ENCODE measurements at regions not wholly inside any gene's neighbourhood (a gene's known extent, or its start where the extent isn't known, plus 50 kb on each side); places are given as distances from the start of the nearest gene placed in this dataset.
"Not testable (repeated sequence)": the region's sequence is repeated elsewhere in the genome, so short reads cannot be mapped to it uniquely, and the experiment has no call there.

GRCh38 chr19:22527554-22527953 is 105.4 kb upstream of the ZNF98 start:
- no peaks in the 10 kb centered on the region for H3K27me3 ChIP-seq
- peak overlapping the region in 3 of 4 donors; percentile 54 to 79 (median 64) for H3K27ac ChIP-seq
- DNase-seq = no peak
- H3K36me3 ChIP-seq = no peaks in the 10 kb centered on the region
- intact Hi-C loops (cut with DNase I) = no loop called here
- WGBS, 2 donors = 48 to 49% methylated on average over 12 of the region's 12 CpGs
- H3K9me3 ChIP-seq = peaks cover 0 to 5% (median 0%) of the 10 kb centered on the region in 4 donors
- H3K4me3 ChIP-seq = peak overlapping the region in 3 of 4 donors; percentile 8 to 33 (median 27)
- TF ChIP-seq EP300 (IDR thresholded peaks at IDR 0.05) (no peak), POLR2AphosphoS5 (IDR thresholded peaks at IDR 0.05) (no peak), POLR2A (IDR thresholded peaks at IDR 0.05) (no peak)
- TF ChIP-seq, protein P1, sequence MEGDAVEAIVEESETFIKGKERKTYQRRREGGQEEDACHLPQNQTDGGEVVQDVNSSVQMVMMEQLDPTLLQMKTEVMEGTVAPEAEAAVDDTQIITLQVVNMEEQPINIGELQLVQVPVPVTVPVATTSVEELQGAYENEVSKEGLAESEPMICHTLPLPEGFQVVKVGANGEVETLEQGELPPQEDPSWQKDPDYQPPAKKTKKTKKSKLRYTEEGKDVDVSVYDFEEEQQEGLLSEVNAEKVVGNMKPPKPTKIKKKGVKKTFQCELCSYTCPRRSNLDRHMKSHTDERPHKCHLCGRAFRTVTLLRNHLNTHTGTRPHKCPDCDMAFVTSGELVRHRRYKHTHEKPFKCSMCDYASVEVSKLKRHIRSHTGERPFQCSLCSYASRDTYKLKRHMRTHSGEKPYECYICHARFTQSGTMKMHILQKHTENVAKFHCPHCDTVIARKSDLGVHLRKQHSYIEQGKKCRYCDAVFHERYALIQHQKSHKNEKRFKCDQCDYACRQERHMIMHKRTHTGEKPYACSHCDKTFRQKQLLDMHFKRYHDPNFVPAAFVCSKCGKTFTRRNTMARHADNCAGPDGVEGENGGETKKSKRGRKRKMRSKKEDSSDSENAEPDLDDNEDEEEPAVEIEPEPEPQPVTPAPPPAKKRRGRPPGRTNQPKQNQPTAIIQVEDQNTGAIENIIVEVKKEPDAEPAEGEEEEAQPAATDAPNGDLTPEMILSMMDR (IDR thresholded peaks at IDR 0.05) = no peak
- peaks cover 0 to 30% (median 7%) of the 10 kb centered on the region in 4 donors for H3K4me1 ChIP-seq

- Histone ChIP-seq H3K9me3 (peaks cover 0 to 5% (median 0%) of the 10 kb centered on the region in 4 donors), H3K27me3 (no peaks in the 10 kb centered on the region), H3K27ac (peak overlapping the region in 3 of 4 donors; percentile 54 to 79 (median 64)), H3K36me3 (no peaks in the 10 kb centered on the region), H3K4me3 (peak overlapping the region in 3 of 4 donors; percentile 8 to 33 (median 27)), H3K4me1 (peaks cover 0 to 26% (median 7%) of the 10 kb centered on the region in 4 donors)
- TF ChIP-seq EP300 (IDR thresholded peaks at IDR 0.05) = no peak
- peak in 1 of 4 donors; percentile 7 for TF ChIP-seq POLR2AphosphoS5 (IDR thresholded peaks at IDR 0.05)
- DNase-seq = no peak
- WGBS, 2 donors = 39 to 45% methylated on average over 11 of the region's 11 CpGs
- intact Hi-C loops (cut with DNase I) = no loop called here
Measured at GRCh38 chr19:22526661-22527272, 104.6 kb upstream of the ZNF98 start.

- Histone ChIP-seq H3K27ac (no peak overlapping the region), H3K27me3 (no peaks in the 10 kb centered on the region), H3K4me1 (peaks cover 0 to 23% (median 7%) of the 10 kb centered on the region in 4 donors), H3K36me3 (no peaks in the 10 kb centered on the region), H3K4me3 (no peak overlapping the region), H3K9me3 (peaks cover 0 to 5% (median 0%) of the 10 kb centered on the region in 4 donors)
- WGBS, 2 donors = 90 to 92% methylated on average over 4 of the region's 4 CpGs
- intact Hi-C loops (cut with DNase I) = no loop called here
- no peak for DNase-seq
- TF ChIP-seq EP300 (IDR thresholded peaks at IDR 0.05) = no peak
- TF ChIP-seq POLR2A (IDR thresholded peaks at IDR 0.05) = no peak
- TF ChIP-seq, protein P1 (IDR thresholded peaks at IDR 0.05) = no peak
- TF ChIP-seq POLR2AphosphoS5 (IDR thresholded peaks at IDR 0.05) = no peak
Measured at GRCh38 chr19:22523940-22524339, 101.8 kb upstream of the ZNF98 start.

DNA sequence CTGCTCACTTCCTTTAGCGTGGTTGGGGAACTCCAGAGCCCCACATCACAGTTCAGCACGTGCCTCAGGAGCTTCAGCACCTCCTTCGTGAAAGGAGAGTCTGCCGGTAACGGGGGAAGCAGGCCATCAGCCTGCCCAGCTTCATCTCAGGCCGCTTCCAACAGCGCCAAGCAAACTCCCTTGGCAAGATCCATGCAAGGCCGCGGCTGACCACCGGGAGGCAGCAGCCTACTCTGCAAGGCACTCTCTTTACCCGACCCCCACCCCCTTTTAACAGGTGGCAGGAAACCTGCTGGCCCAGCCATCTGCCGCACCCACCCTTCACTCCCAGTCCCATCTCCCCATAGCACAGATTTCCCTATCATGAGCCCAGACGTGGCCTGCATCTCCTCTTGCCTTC is 97.4 kb upstream of the ZNF98 start:
- H3K4me1 ChIP-seq = not testable (repeated sequence)

GRCh38 chr19:22519152-22519551 is 97.0 kb upstream of the ZNF98 start:
- no peak overlapping the region for H3K4me3 ChIP-seq
- H3K9me3 ChIP-seq = peaks cover 0 to 7% (median 0%) of the 10 kb centered on the region in 4 donors
- intact Hi-C loops (cut with DNase I) = no loop called here
- no peak overlapping the region for H3K27ac ChIP-seq
- no peaks in the 10 kb centered on the region for H3K27me3 ChIP-seq
- 94 to 96% methylated on average over 14 of the region's 14 CpGs for WGBS, 2 donors
- no peaks in the 10 kb centered on the region for H3K36me3 ChIP-seq
- DNase-seq = no peak
- TF ChIP-seq, protein P1 (IDR thresholded peaks at IDR 0.05) = no peak
- no peak for TF ChIP-seq POLR2AphosphoS5 (IDR thresholded peaks at IDR 0.05)
- no peak for TF ChIP-seq EP300 (IDR thresholded peaks at IDR 0.05)
- no peak for TF ChIP-seq POLR2A (IDR thresholded peaks at IDR 0.05)
- H3K4me1 ChIP-seq = no peaks in the 10 kb centered on the region

More for the DNA sequence above, 97.4 kb upstream of the ZNF98 start:
- H3K4me3 ChIP-seq; DNase-seq; intact Hi-C loops (cut with DNase I); H3K27me3 ChIP-seq; H3K36me3 ChIP-seq; H3K9me3 ChIP-seq; H3K27ac ChIP-seq: not testable (repeated sequence)
- 22 to 48% methylated on average over 13 of the region's 13 CpGs for WGBS, 2 donors
- TF ChIP-seq, protein P1 (IDR thresholded peaks at IDR 0.05) = peak in 1 of 4 experiments; percentile 17

Data from sigmoid colon (tissue), 6 donors.